22Rv1 (cell line): ENCODE measurements at regions not wholly inside any gene's neighbourhood (a gene's known extent, or its start where the extent isn't known, plus 50 kb on each side); places are given as distances from the start of the nearest gene placed in this dataset.

Experiments used
- CTCF ChIP-seq: fragments of 450-650 bp; IDR thresholded peaks from 2 replicates; pipeline ENCODE4 v1.5.1; 2017; ENCODE audit warnings: mild to moderate bottlenecking
- ZFX ChIP-seq: fragments of 450-650 bp; IDR thresholded peaks from 2 replicates; pipeline ENCODE4 v1.6.1; 2017; ENCODE audit warnings: antibody characterized with exemption, borderline replicate concordance

GRCh38 chr7:45434167-45434784 lies 139.9 kb upstream of the ADCY1 start:
- TF ChIP-seq CTCF (no peak), ZFX (no peak)
